A549 (cell line): ENCODE measurements at regions not wholly inside any gene's neighbourhood (a gene's known extent, or its start where the extent isn't known, plus 50 kb on each side); places are given as distances from the start of the nearest gene placed in this dataset.

ENCODE experiments used
- ATAC-seq, 2 experiments: fragments of 200-7000 bp in 1 of 2; fragments of >200 bp in 1 of 2; cut with Nextera tagmentation in 1 of 2; cut with Tn5 transposase in 1 of 2; 3 replicates each; pipeline versions ENCODE4 v1.8.0 to v1.9.1; 2018 to 2020; ENCODE audit warnings: mild to moderate bottlenecking in 1 of 2, moderate library complexity in 1 of 2
- CTCF ChIA-PET: fragments of 300-600 bp; sonication (Branson Sonifier 250); formaldehyde crosslinking; extraction: SDS; loops from one replicate; lab custom pipeline; 2021; ENCODE audit warnings: antibody characterized with exemption, inconsistent platforms; lab: Yijun Ruan, JAX
- POLR2A ChIA-PET: fragments of 350-600 bp; formaldehyde crosslinking; extraction: SDS; loops from one replicate; lab custom pipeline; 2021; ENCODE audit warnings: antibody characterized with exemption, inconsistent platforms; lab: Yijun Ruan, JAX
- DNase-seq, 2 experiments: peaks; one replicate each; pipeline versions ENCODE4 v3.0.0 to v3.0.0-alpha.2; 2011 to 2016; ENCODE audit warnings: low read depth in 1 of 2, low spot score in 1 of 2
- FAIRE-seq: peaks from 2 replicates; lab custom pipeline; 2011; peaks lifted over from hg19 to GRCh38; lab: Jason Lieb, UNC
- H3K27ac ChIP-seq, 2 experiments: fragments of >200 bp; sonication (Bioruptor Twin); formaldehyde crosslinking; 3 replicates each; pipeline ENCODE4 v1.5.1; 2016 to 2017
- H3K4me1 ChIP-seq: fragments of >200 bp; sonication (Bioruptor Twin); formaldehyde crosslinking; 3 replicates; pipeline ENCODE4 v1.6.1; 2016
- H3K4me2 ChIP-seq: fragments of >200 bp; sonication (Bioruptor Twin); formaldehyde crosslinking; 3 replicates; pipeline ENCODE4 v1.6.1; 2016
- H3K4me3 ChIP-seq: fragments of >200 bp; sonication (Bioruptor Twin); formaldehyde crosslinking; 3 replicates; pipeline ENCODE4 v1.5.1; 2016
- H3K9me3 ChIP-seq: fragments of >200 bp; sonication (Bioruptor Twin); formaldehyde crosslinking; 3 replicates; pipeline ENCODE4 v1.6.1; 2016
- CEBPB ChIP-seq, 2 experiments: fragments of >200 bp in 1 of 2; sonication (Bioruptor Twin) in 1 of 2; formaldehyde crosslinking in 1 of 2; IDR thresholded peaks; 2 replicates each; pipeline ENCODE4 v1.6.1; 2012 to 2016
- CHD4 ChIP-seq: fragments of 200-600 bp; sonication (generic); IDR thresholded peaks from 2 replicates; pipeline ENCODE4 v1.6.1; 2016; ENCODE audit warnings: antibody characterized with exemption, mild to moderate bottlenecking, borderline replicate concordance
- E2F6 ChIP-seq: IDR thresholded peaks from 2 replicates; pipeline ENCODE4 v1.6.1; 2012; ENCODE audit warnings: low read depth, borderline replicate concordance
- ELK1 ChIP-seq: fragments of 150-350 bp; IDR thresholded peaks from 2 replicates; pipeline ENCODE4 v1.6.1; 2014; ENCODE audit warnings: low read depth, mild to moderate bottlenecking, low read length
- ESRRA ChIP-seq: fragments of 150-350 bp; IDR thresholded peaks from 2 replicates; pipeline ENCODE4 v1.6.1; 2014; ENCODE audit warnings: mild to moderate bottlenecking, low read length, borderline replicate concordance
- HES2 ChIP-seq: fragments of >200 bp; sonication (Bioruptor Twin); formaldehyde crosslinking; IDR thresholded peaks from 2 replicates; pipeline ENCODE4 v1.6.1; 2016
- HEYL ChIP-seq: fragments of 250-450 bp; sonication (Bioruptor Pico); IDR thresholded peaks from 2 replicates; pipeline ENCODE4 v1.8.0; 2021; ENCODE audit warnings: mild to moderate bottlenecking, moderate library complexity
- HOXA7 ChIP-seq: fragments of 250-450 bp; sonication (Bioruptor Pico); IDR thresholded peaks from 2 replicates; pipeline ENCODE4 v1.5.0; 2020; ENCODE audit warnings: mild to moderate bottlenecking, moderate library complexity
- KDM1A ChIP-seq: fragments of 200-600 bp; sonication (generic); IDR thresholded peaks from 2 replicates; pipeline ENCODE4 v1.6.1; 2016; ENCODE audit warnings: low read depth, mild to moderate bottlenecking
- KDM5A ChIP-seq: fragments of 200-600 bp; sonication (generic); IDR thresholded peaks from 2 replicates; pipeline ENCODE4 v1.6.1; 2016; ENCODE audit warnings: antibody characterized with exemption, mild to moderate bottlenecking
- MAFK ChIP-seq: fragments of 450-650 bp; IDR thresholded peaks from 2 replicates; pipeline ENCODE4 v1.6.1; 2014; ENCODE audit not compliant: partially characterized antibody
- MYC ChIP-seq: IDR thresholded peaks from 2 replicates; pipeline ENCODE4 v1.6.1; 2012; ENCODE audit warnings: mild to moderate bottlenecking, inconsistent platforms, low read length, improper control_type of control experiment, borderline replicate concordance
- NFE2L2 ChIP-seq: fragments of 150-350 bp; conservative IDR thresholded peaks from 2 replicates; pipeline ENCODE4 v1.6.1; 2014; ENCODE audit warnings: low read length
- NR3C1 ChIP-seq: fragments of >200 bp; sonication (Bioruptor Twin); formaldehyde crosslinking; IDR thresholded peaks from 3 replicates; pipeline ENCODE4 v1.6.1; 2017
- POLR2A ChIP-seq: IDR thresholded peaks from 2 replicates; pipeline ENCODE4 v1.6.1; 2012; ENCODE audit warnings: mild to moderate bottlenecking, low read length
- POLR2AphosphoS2 ChIP-seq: conservative IDR thresholded peaks from 2 replicates; pipeline ENCODE4 v1.6.1; 2012; ENCODE audit warnings: low read length, improper control_type of control experiment, inconsistent platforms
- RNF2 ChIP-seq: fragments of 200-600 bp; sonication (generic); IDR thresholded peaks from 2 replicates; pipeline ENCODE4 v1.6.1; 2016; ENCODE audit warnings: low read depth, mild to moderate bottlenecking, antibody characterized with exemption, moderate library complexity, borderline replicate concordance
- TFCP2L1 ChIP-seq: fragments of 250-450 bp; sonication (Bioruptor Pico); IDR thresholded peaks from 2 replicates; pipeline ENCODE4 v1.5.0; 2021; ENCODE audit warnings: mild to moderate bottlenecking
- USF2 ChIP-seq: fragments of 450-650 bp; IDR thresholded peaks from 2 replicates; pipeline ENCODE4 v1.6.1; 2014; ENCODE audit warnings: antibody characterized with exemption
- ZNF302 ChIP-seq: fragments of 250-450 bp; sonication (Bioruptor Pico); IDR thresholded peaks from 2 replicates; pipeline ENCODE4 v1.9.0; 2021; ENCODE audit warnings: inconsistent platforms, mild to moderate bottlenecking, moderate library complexity
- WGBS: methylation state at CpG from one replicate; pipeline ENCODE4 v1.1.6; 2017; ENCODE audit errors: missing lambda C conversion rate; 5-methylcytosine and 5-hydroxymethylcytosine counted together
- TF ChIP-seq, protein P1 (sequence below): IDR thresholded peaks from 2 replicates; pipeline ENCODE4 v1.6.1; 2012
- TF ChIP-seq, protein P2 (sequence below): fragments of >200 bp; sonication (Bioruptor Twin); formaldehyde crosslinking; IDR thresholded peaks from 3 replicates; pipeline ENCODE4 v1.6.1; 2016

DNA sequence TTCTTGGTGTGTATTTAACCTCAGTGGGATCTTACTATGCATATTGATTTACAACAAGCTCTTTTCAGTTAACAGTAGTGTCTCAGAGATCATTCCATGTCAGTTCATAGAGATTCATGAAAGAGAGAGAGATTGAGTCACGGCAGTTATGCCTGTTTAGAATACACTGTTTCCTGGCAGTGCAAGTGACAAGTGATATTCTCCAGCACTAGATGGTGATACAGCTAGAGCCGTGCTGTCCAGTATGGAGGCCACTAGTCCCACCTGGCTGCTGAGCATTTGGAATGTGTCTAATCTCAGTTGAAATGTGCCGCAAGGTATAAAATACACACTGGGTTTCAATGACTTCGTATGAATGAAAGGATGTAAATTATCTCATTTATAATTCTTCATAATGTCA is 184.4 kb downstream of the SUDS3 start:
- no peaks in the 10 kb centered on the region for H3K4me1 ChIP-seq
- H3K27ac ChIP-seq = no peak overlapping the region
- DNase-seq (no peak), FAIRE-seq (no peak), ATAC-seq (no peak)
- 34% methylated on average over 4 of the region's 4 CpGs for WGBS
- no peak for TF ChIP-seq KDM5A
- no peak for TF ChIP-seq HEYL (CRISPR knock-in tag)
- no peak for TF ChIP-seq POLR2AphosphoS2
- TF ChIP-seq CHD4 = no peak
- TF ChIP-seq POLR2A = no peak
- TF ChIP-seq HOXA7 (CRISPR knock-in tag) = no peak
- no peak for TF ChIP-seq TFCP2L1 (CRISPR knock-in tag)
- no peak for TF ChIP-seq ZNF302 (CRISPR knock-in tag)
- TF ChIP-seq RNF2 = no peak
- TF ChIP-seq, protein P1, sequence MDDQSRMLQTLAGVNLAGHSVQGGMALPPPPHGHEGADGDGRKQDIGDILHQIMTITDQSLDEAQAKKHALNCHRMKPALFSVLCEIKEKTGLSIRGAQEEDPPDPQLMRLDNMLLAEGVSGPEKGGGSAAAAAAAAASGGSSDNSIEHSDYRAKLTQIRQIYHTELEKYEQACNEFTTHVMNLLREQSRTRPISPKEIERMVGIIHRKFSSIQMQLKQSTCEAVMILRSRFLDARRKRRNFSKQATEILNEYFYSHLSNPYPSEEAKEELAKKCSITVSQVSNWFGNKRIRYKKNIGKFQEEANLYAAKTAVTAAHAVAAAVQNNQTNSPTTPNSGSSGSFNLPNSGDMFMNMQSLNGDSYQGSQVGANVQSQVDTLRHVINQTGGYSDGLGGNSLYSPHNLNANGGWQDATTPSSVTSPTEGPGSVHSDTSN = no peak
- TF ChIP-seq CEBPB (IDR thresholded peaks at IDR 0.05) = no peak
- no peak for TF ChIP-seq USF2
- TF ChIP-seq KDM1A = no peak
- TF ChIP-seq, protein P2, sequence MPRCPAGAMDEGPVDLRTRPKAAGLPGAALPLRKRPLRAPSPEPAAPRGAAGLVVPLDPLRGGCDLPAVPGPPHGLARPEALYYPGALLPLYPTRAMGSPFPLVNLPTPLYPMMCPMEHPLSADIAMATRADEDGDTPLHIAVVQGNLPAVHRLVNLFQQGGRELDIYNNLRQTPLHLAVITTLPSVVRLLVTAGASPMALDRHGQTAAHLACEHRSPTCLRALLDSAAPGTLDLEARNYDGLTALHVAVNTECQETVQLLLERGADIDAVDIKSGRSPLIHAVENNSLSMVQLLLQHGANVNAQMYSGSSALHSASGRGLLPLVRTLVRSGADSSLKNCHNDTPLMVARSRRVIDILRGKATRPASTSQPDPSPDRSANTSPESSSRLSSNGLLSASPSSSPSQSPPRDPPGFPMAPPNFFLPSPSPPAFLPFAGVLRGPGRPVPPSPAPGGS = no peak
- no peak for TF ChIP-seq MYC
- TF ChIP-seq NFE2L2 = no peak
- no peak for TF ChIP-seq ELK1
- TF ChIP-seq E2F6 = no peak
- TF ChIP-seq ESRRA = no peak
- POLR2A ChIA-PET = no interaction called here
- no peak overlapping the region for H3K4me3 ChIP-seq
- CTCF ChIA-PET = no interaction called here
- H3K9me3 ChIP-seq = no peaks in the 10 kb centered on the region
- H3K4me2 ChIP-seq = no peak overlapping the region

- Histone ChIP-seq H3K4me2 (no peak overlapping the region), H3K27ac (no peak overlapping the region), H3K4me3 (no peak overlapping the region), H3K9me3 (no peaks in the 10 kb centered on the region), H3K4me1 (no peaks in the 10 kb centered on the region)
- TF ChIP-seq HES2 (no peak), MAFK (no peak), KDM1A (no peak), NFE2L2 (no peak), NR3C1 (no peak)
- ATAC-seq = no peak
- ChIA-PET POLR2A (no interaction called here), CTCF (no interaction called here)
- DNase-seq = no peak
- no peak for FAIRE-seq
- WGBS = 7% methylated on average over 5 of the region's 5 CpGs
Measured at GRCh38 chr12:118571730-118572129, 195.4 kb downstream of the SUDS3 start.
